ENCODE measurements at regions not wholly inside any gene's neighbourhood (a gene's known extent, or its start where the extent isn't known, plus 50 kb on each side); places are given as distances from the start of the nearest gene placed in this dataset.

- no peak for TF ChIP-seq CTCF (conservative IDR thresholded peaks at IDR 0.05)
- H3K27ac ChIP-seq: no peak overlapping the region
Observed at GRCh38 chr12:90619943-90620342, 335.0 kb downstream of the CCER1 start.

GRCh38 chr12:90618586-90618985, 336.4 kb downstream of the CCER1 start:
- peak overlapping the region; percentile 13 for H3K27ac ChIP-seq
- no peak for TF ChIP-seq CTCF (conservative IDR thresholded peaks at IDR 0.05)

- TF ChIP-seq CTCF (conservative IDR thresholded peaks at IDR 0.05): no peak
- no peak overlapping the region for H3K27ac ChIP-seq
Observed at GRCh38 chr12:90611891-90612290, 343.1 kb downstream of the CCER1 start.

- H3K27ac ChIP-seq: no peak overlapping the region
- TF ChIP-seq CTCF (conservative IDR thresholded peaks at IDR 0.05): no peak
Observed at GRCh38 chr12:90611048-90611447, 343.9 kb downstream of the CCER1 start.

GRCh38 chr12:90593596-90594295, 361.2 kb downstream of the CCER1 start:
- TF ChIP-seq CTCF (conservative IDR thresholded peaks at IDR 0.05): no peak
- no peak overlapping the region for H3K27ac ChIP-seq

GRCh38 chr12:90589956-90590355, 365.0 kb downstream of the CCER1 start:
- no peak overlapping the region for H3K27ac ChIP-seq
- no peak for TF ChIP-seq CTCF (conservative IDR thresholded peaks at IDR 0.05)

GRCh38 chr12:90585640-90586304, 369.2 kb downstream of the CCER1 start:
- no peak for TF ChIP-seq CTCF (conservative IDR thresholded peaks at IDR 0.05)
- no peak overlapping the region for H3K27ac ChIP-seq

Data from VCaP (cell line).